GM12891 (cell line): ENCODE measurements at regions not wholly inside any gene's neighbourhood (a gene's known extent, or its start where the extent isn't known, plus 50 kb on each side); places are given as distances from the start of the nearest gene placed in this dataset.

Experiments used
- PAX5 ChIP-seq: IDR thresholded peaks from 2 replicates; pipeline ENCODE4 v1.6.1; 2011; ENCODE audit warnings: low read length, moderate library complexity, mild to moderate bottlenecking; ENCODE audit not compliant: insufficient read depth, severe bottlenecking
- POLR2A ChIP-seq: IDR thresholded peaks from 2 replicates; pipeline ENCODE4 v1.6.1; 2011; ENCODE audit warnings: low read depth, low read length, control low read depth
- POLR2AphosphoS5 ChIP-seq: IDR thresholded peaks from 2 replicates; pipeline ENCODE4 v1.6.1; 2011; ENCODE audit warnings: low read depth, low read length, control low read depth
- POU2F2 ChIP-seq: IDR thresholded peaks from 2 replicates; pipeline ENCODE4 v1.6.1; 2011; ENCODE audit warnings: low read depth, mild to moderate bottlenecking, control low read depth, low read length, moderate library complexity
- SPI1 ChIP-seq: IDR thresholded peaks from 2 replicates; pipeline ENCODE4 v1.6.1; 2011; ENCODE audit warnings: low read depth, low read length, control low read depth
- TAF1 ChIP-seq: IDR thresholded peaks from 2 replicates; pipeline ENCODE4 v1.6.1; 2011; ENCODE audit warnings: low read depth, low read length, control low read depth

DNA sequence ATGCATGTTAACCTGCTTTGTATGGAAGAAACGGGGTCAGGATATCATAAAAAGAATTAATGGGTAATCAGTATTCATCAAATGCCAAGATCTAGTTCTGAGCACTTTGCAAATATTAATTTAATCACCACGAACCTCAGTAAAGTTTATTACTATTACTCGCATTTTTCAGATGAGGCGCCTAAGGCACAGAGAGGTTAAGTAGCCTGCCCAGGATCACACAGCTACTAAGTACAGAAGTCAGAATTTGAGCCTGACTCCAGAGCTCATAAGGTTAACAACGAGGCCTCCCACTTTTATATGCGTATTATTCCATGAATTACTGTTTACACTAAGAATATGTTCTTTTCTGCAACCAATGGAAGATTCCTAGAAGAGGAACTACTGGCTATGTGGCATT, 109.6 kb upstream of the KLF13 start:
- TF ChIP-seq POLR2A = no peak
- TF ChIP-seq POLR2AphosphoS5 = no peak
- no peak for TF ChIP-seq TAF1
- no peak for TF ChIP-seq POU2F2
- TF ChIP-seq SPI1 = no peak
- no peak for TF ChIP-seq PAX5
